ENCODE measurements at regions not wholly inside any gene's neighbourhood (a gene's known extent, or its start where the extent isn't known, plus 50 kb on each side); places are given as distances from the start of the nearest gene placed in this dataset.

DNA sequence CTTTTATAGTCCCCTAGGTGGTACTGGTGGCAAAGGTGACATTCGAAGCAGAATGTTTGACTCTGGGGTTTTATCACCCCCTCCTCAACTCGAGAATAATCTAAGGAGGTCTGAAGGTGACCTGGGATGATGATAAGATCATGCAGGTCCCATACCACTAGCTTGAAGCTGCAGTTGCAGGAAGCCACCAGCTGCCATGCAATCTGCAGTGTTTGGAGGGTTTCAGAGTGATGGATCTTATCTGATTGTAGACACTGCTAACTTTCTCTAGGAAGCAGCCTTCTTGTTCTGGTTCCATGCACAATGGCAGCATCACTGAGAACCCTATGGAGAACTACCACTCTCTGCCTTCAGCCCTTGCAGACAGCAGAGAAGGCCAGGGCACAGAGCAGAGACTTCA lies 59.4 kb upstream of the LRPPRC start:
- TF ChIP-seq, protein P1, sequence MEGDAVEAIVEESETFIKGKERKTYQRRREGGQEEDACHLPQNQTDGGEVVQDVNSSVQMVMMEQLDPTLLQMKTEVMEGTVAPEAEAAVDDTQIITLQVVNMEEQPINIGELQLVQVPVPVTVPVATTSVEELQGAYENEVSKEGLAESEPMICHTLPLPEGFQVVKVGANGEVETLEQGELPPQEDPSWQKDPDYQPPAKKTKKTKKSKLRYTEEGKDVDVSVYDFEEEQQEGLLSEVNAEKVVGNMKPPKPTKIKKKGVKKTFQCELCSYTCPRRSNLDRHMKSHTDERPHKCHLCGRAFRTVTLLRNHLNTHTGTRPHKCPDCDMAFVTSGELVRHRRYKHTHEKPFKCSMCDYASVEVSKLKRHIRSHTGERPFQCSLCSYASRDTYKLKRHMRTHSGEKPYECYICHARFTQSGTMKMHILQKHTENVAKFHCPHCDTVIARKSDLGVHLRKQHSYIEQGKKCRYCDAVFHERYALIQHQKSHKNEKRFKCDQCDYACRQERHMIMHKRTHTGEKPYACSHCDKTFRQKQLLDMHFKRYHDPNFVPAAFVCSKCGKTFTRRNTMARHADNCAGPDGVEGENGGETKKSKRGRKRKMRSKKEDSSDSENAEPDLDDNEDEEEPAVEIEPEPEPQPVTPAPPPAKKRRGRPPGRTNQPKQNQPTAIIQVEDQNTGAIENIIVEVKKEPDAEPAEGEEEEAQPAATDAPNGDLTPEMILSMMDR (conservative IDR thresholded peaks at IDR 0.05; ENCODE audit: low read length) = no peak
- no peak for TF ChIP-seq EZH2phosphoT487 (IDR thresholded peaks at IDR 0.05; ENCODE audit: borderline replicate concordance, low read depth, low read length)

Data from OCI-LY7 (cell line).